ENCODE measurements at regions not wholly inside any gene's neighbourhood (a gene's known extent, or its start where the extent isn't known, plus 50 kb on each side); places are given as distances from the start of the nearest gene placed in this dataset.

DNA sequence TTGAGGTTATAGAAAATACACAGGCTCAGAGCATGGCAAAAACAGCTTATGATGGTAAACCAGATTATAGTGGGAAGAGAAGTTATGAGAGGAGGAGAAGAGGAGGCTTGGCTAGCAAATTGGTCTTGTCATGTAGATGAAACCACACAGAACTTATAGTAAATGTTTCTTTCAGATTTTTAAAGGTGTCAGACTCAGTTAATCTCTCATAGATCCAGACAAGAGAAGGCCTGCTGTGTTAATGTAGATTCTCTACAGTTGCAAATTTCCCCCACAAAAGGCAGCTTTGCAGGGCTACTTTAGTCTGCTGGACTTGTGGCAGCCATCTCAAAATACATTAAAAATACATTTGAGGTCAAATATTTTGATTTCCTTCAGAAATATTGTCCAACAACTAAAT, 1731.7 kb downstream of the ARAP2 start:
- H3K4me3 Mint-ChIP-seq = no peak overlapping the region
- ATAC-seq (no peak), DNase-seq (no peak)
- H3K27me3 Mint-ChIP-seq = no peaks in the 10 kb centered on the region
- peaks cover 5 to 13% of the 10 kb centered on the region in 2 donors for H3K9me3 Mint-ChIP-seq
- H3K4me1 Mint-ChIP-seq = no peaks in the 10 kb centered on the region
- no peak overlapping the region for H3K27ac Mint-ChIP-seq

DNA sequence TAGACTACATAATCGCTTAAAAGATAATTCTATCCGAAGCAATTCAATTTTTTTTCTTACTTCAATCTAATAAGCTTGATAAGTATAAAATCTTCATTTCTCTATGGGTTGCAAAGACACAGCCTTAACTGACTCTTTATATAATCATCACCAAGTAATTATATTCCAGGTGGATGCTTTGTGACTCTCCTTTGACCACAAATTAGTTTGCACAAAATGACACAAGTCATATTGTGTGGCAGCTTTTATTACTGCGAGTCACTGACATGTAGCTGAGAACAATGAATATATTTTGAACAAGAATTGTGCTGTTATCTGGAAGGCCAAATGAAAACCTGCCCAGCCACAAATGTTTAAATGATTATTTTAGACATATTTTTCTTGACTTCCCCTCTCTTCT, 1727.8 kb downstream of the ARAP2 start:
- H3K27me3 Mint-ChIP-seq = no peaks in the 10 kb centered on the region
- H3K4me3 Mint-ChIP-seq = no peak overlapping the region
- peaks cover 5 to 13% of the 10 kb centered on the region in 2 donors for H3K9me3 Mint-ChIP-seq
- DNase-seq = no peak
- ATAC-seq = no peak
- no peak overlapping the region for H3K27ac Mint-ChIP-seq
- no peaks in the 10 kb centered on the region for H3K4me1 Mint-ChIP-seq

DNA sequence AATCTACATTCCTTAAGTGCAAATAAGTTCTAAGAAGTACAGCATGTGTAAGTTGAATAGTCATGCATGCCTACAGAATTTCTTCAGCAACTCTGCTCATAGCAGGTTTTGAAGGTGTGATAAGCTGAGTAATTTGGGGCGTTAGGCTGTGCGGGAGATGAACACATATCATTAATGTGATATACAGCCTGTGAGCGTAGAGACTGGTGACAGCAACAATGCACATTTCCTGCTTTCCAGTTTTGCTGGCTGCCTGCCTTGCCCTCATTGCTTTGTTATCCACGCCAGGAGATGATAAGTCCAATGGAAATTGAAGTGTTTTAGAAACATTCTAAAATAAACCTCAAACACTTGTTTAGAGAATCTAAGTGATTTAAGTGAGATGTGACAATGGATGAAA, 1709.4 kb downstream of the ARAP2 start:
- ATAC-seq (no peak), DNase-seq (no peak)
- no peaks in the 10 kb centered on the region for H3K27me3 Mint-ChIP-seq
- H3K9me3 Mint-ChIP-seq = peaks cover 0 to 12% of the 10 kb centered on the region in 2 donors
- no peaks in the 10 kb centered on the region for H3K4me1 Mint-ChIP-seq
- no peak overlapping the region for H3K27ac Mint-ChIP-seq
- H3K4me3 Mint-ChIP-seq = no peak overlapping the region

DNA sequence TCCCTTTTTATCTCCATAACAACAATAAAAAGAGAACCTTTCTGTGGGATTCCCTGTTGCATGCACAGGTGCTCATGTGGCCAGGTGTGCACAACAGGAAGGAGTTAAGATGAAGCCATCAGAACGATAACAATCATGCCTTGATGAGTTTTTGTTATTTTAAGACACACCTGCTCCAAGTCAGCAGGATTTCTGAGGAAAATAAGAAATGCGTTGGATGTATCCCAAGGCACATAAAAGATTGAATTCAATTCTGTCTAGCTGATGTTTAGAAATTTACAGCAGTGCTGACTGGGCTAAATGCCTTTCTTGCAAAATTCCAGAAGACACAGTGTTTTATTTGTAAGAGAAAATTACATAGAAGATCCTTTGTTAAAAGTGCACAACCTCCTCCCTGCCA, 1678.2 kb downstream of the ARAP2 start:
- Mint-ChIP-seq H3K4me3 (no peak overlapping the region), H3K27me3 (no peaks in the 10 kb centered on the region), H3K27ac (no peak overlapping the region), H3K4me1 (no peaks in the 10 kb centered on the region), H3K9me3 (peaks cover 0 to 6% of the 10 kb centered on the region in 2 donors)
- DNase-seq (no peak), ATAC-seq (no peak)

DNA sequence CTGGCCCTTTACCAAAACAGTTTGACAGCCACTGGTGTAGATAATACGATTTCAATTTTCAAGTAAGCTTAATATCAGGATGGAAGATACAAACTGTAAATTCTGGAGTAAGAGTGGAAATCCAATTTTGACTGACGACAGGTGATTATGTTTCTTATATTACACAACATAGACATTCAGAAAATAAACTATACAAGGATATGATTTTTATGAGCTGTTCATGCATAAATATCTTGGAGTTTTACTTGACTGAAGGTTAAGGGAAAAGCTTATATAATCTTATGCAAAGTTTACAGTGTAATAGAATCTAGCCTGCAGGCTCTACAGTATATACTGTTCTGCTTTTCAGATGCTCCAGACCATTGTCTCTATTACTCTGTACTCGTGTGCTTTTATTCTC, 1672.3 kb downstream of the ARAP2 start:
- Mint-ChIP-seq H3K4me3 (no peak overlapping the region), H3K27me3 (no peaks in the 10 kb centered on the region), H3K9me3 (peaks cover 3 to 7% of the 10 kb centered on the region in 2 donors), H3K4me1 (no peaks in the 10 kb centered on the region), H3K27ac (no peak overlapping the region)
- ATAC-seq (no peak), DNase-seq (no peak)

DNA sequence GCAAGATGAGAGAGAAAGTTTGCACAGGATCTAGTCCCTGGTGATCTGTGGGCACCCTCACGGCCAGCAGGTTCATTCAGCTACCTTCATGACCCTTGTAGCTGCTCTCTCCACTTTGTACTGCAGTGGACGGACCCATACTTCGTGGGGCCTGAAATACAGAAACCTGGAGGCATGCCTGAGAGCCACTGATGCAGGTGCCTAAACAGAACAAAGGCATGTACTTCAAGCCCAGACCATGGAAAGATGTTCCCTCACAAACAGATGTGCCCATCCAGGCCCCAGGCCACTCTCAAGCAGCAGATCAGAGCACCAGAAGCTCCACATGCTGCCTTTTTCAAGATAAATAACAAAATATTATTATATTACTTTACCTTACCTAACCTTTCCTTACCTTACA, 1629.0 kb downstream of the ARAP2 start:
- no peaks in the 10 kb centered on the region for H3K4me1 Mint-ChIP-seq
- no peaks in the 10 kb centered on the region for H3K9me3 Mint-ChIP-seq
- no peaks in the 10 kb centered on the region for H3K27me3 Mint-ChIP-seq
- H3K4me3 Mint-ChIP-seq = no peak overlapping the region
- DNase-seq = no peak
- H3K27ac Mint-ChIP-seq = no peak overlapping the region
- ATAC-seq = no peak

DNA sequence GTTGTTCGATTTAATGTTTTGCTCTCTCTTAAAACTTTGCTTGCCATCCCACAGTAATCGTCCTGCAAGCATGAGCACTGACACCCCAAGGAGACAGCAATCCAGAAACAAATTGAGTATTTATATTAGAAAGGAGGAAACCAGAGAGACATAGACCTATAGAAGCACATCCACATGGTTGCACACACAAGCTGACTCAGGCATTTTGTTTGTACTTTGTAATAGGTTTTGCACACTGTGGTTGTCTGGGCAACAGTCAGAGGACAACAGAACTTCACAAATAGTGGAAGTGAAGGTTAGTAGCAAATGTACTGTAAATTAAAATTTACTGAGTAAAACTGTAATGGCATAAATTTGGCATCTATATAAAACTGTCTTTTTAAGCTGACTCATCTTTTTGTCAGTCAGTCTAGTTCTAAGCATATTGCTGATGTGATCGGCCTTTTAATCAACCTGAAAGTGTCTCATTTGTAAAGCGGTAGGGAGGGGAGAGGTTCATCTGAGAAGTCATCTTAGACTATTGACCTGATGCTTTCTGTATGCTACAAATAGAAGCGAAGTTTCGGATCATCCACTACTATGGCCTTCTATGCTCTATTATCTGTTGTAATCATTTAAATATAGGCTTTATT, 1624.7 kb downstream of the ARAP2 start:
- H3K4me3 Mint-ChIP-seq = no peak overlapping the region
- no peaks in the 10 kb centered on the region for H3K9me3 Mint-ChIP-seq
- no peak for DNase-seq
- H3K4me1 Mint-ChIP-seq = no peaks in the 10 kb centered on the region
- H3K27me3 Mint-ChIP-seq = no peaks in the 10 kb centered on the region
- H3K27ac Mint-ChIP-seq = no peak overlapping the region
- ATAC-seq = no peak

DNA sequence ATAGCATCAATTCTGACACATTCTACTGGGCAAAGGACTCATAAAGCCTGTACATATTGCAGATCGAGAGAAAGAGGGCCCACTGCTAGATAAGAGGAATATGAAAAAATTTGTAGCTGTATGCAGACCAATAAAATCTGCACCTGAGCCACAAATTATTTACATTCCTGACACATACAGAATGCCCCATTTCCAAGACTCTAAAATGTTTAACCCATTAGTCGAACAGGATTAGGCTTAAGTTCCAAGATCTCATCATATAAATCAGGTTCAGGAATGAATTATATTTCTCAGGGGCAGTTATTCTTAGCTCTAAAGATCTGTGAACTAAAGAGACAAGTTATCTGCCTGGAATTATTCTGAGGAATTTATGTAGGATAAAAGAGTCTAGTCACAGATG, 1615.8 kb downstream of the ARAP2 start:
- peaks cover 8 to 11% of the 10 kb centered on the region in 2 donors for H3K9me3 Mint-ChIP-seq
- H3K4me1 Mint-ChIP-seq = no peaks in the 10 kb centered on the region
- DNase-seq (no peak), ATAC-seq (no peak)
- H3K4me3 Mint-ChIP-seq = no peak overlapping the region
- H3K27ac Mint-ChIP-seq = no peak overlapping the region
- H3K27me3 Mint-ChIP-seq = no peaks in the 10 kb centered on the region

DNA sequence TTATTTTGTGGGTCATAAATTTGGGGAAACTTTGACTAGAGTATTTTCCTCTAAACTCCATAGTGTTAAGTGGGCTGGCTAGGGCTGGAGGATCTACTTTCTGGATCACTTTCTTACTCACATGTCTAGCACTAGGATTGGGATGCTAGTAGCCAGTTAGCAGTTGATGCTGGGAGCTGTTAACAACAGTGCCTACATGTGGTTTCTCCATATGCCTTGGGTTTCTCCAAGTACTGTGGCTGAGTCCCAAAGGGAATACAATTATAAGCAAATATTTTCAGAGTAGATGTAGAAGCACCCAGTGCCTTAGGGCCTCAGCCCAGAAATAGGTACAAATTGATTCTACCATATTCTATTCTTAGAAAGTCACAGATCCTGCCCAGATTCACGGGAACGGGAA, 1614.9 kb downstream of the ARAP2 start:
- no peaks in the 10 kb centered on the region for H3K27me3 Mint-ChIP-seq
- H3K27ac Mint-ChIP-seq = no peak overlapping the region
- ATAC-seq (no peak), DNase-seq (no peak)
- no peak overlapping the region for H3K4me3 Mint-ChIP-seq
- peaks cover 8 to 11% of the 10 kb centered on the region in 2 donors for H3K9me3 Mint-ChIP-seq
- no peaks in the 10 kb centered on the region for H3K4me1 Mint-ChIP-seq

DNA sequence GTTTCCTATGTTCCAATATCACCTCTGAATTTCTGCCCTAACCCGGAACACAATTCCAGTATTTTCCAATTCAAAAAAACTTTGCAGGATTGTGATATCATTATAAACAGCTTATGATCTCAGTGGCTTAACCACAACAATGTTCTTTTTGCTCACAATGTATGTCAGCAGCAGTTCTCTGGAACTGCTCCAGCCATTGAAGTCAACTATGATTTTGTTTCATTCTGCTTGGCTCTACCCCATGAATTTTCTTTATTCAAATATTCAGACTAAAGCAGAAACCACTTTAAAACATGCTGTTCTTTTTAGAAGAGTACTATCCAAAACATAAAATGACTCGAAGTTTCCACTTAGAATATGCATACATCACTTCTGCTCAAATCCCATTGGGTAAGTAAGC, 1611.1 kb downstream of the ARAP2 start:
- no peak overlapping the region for H3K4me3 Mint-ChIP-seq
- H3K4me1 Mint-ChIP-seq = no peaks in the 10 kb centered on the region
- H3K27me3 Mint-ChIP-seq = no peaks in the 10 kb centered on the region

DNA sequence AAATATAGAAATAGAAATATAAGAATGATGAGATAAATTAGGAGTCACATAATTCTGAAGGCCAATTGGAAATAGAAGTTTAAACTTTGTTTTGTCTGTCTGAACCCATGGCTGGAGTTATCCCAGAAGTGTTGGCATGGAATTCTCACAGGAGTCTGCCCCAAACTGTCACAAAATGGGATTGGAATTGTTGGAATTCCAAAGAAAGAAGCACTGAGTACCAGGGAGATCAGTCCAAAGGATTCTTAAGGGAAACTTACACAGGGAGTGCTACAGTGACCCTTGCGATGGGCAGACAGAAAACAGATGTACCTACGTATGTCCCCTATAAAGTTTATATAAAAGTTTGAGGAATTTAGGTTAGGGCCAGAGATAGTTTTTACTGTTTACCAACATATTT, 1607.7 kb downstream of the ARAP2 start:
- Mint-ChIP-seq H3K27me3 (no peaks in the 10 kb centered on the region), H3K4me1 (no peaks in the 10 kb centered on the region), H3K9me3 (peaks cover 6 to 12% of the 10 kb centered on the region in 2 donors), H3K4me3 (no peak overlapping the region), H3K27ac (no peak overlapping the region)
- DNase-seq (no peak), ATAC-seq (no peak)

More for the DNA sequence above, 1611.1 kb downstream of the ARAP2 start:
- ATAC-seq (no peak), DNase-seq (no peak)
- Mint-ChIP-seq H3K9me3 (peaks cover 8 to 11% of the 10 kb centered on the region in 2 donors), H3K27ac (no peak overlapping the region)

DNA sequence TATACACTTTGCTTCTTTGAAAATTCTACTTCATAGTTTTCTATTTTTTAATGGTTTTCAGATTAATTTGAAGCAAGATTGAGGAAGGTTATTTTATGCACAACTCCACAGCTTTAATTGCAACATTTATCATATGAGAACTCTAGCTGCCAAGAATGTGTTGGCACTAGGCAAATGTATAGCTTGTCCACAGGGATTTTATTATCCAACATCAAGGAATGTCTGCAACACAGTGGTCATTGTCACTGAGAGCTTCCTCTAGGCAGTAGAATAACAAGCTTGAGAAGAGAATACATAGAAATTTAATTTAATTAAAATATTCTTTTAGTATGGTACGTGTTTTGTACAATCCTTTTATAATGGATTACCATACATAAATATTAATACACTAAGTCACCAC, 1600.8 kb downstream of the ARAP2 start:
- H3K4me1 Mint-ChIP-seq = no peaks in the 10 kb centered on the region
- DNase-seq = no peak
- H3K27ac Mint-ChIP-seq = no peak overlapping the region
- H3K9me3 Mint-ChIP-seq = peaks cover 16 to 18% of the 10 kb centered on the region in 2 donors
- H3K27me3 Mint-ChIP-seq = no peaks in the 10 kb centered on the region
- no peak for ATAC-seq
- H3K4me3 Mint-ChIP-seq = no peak overlapping the region

DNA sequence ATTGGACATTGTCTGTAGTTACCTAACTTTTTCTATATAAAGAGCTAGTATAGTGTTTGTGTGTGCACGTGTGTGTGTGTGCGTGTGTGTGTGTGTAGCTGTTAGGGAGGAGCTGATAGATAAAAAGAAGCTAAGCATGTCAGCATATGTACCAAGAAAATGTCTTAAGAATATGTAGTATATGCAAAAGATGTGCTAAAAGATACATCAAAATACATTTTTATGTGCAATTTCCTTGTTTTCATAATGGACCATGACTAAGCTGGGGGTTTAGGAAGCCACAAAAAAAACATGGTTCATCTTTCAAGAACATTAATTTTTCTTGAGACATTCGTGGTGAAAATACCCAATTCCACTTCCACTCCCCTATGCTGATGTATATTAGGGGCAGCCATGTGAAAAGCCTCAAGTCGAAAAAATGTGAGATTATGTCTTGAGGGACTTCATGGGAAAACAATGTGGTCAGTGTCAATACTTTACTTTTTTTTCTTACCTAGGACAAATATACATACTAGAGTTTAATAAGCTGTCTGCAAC, 1599.7 kb downstream of the ARAP2 start:
- ATAC-seq (no peak), DNase-seq (no peak)
- no peaks in the 10 kb centered on the region for H3K4me1 Mint-ChIP-seq
- peaks cover 16 to 18% of the 10 kb centered on the region in 2 donors for H3K9me3 Mint-ChIP-seq
- no peak overlapping the region for H3K27ac Mint-ChIP-seq
- no peak overlapping the region for H3K4me3 Mint-ChIP-seq
- no peaks in the 10 kb centered on the region for H3K27me3 Mint-ChIP-seq

DNA sequence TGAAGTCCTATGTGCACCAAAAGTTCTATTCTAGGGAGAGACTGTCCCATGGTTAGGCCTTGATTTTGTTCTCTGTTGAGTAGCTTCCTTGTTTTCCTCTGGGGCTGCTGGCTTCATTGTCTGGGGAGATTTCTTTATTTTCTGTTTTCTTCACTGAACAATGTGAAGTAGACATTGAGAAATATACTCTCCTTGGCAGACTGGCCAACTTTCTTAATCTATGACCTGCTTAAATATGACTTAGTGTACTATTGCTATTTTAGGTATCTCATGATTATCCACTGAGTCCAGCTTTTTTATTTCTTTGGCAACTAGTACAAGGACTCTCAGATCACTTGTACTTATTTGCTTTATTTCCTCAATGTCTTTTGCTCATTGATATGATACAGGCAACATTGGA, 1594.6 kb downstream of the ARAP2 start:
- H3K9me3 Mint-ChIP-seq = peaks cover 0 to 5% of the 10 kb centered on the region in 2 donors
- no peak for ATAC-seq
- H3K4me3 Mint-ChIP-seq = no peak overlapping the region
- no peaks in the 10 kb centered on the region for H3K4me1 Mint-ChIP-seq
- no peak for DNase-seq
- H3K27ac Mint-ChIP-seq = no peak overlapping the region
- H3K27me3 Mint-ChIP-seq = no peaks in the 10 kb centered on the region

DNA sequence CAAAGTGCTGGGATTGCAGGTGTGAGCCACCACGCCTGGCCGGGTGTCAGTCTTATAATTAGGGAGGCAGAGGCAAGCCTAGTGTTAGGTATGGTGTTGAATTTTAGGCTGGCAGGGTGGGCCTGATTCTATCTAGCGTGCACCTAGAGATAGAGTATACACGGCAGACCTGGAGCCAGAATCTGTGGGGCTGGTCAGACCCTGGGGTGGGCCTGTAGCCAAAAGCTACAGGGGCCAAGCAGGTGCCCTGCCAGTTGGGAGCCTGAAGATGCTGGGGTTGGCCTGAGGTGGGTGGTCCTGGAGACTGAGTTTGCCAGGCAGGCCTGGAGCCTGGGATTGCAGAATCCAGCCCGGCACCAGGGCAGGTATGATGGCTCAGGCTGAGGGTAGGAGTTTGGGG, 1580.3 kb downstream of the ARAP2 start:
- Mint-ChIP-seq H3K27ac (no peak overlapping the region), H3K9me3 (peaks cover 0 to 6% of the 10 kb centered on the region in 2 donors), H3K4me3 (no peak overlapping the region), H3K4me1 (no peaks in the 10 kb centered on the region), H3K27me3 (no peaks in the 10 kb centered on the region)
- ATAC-seq (no peak), DNase-seq (no peak)

DNA sequence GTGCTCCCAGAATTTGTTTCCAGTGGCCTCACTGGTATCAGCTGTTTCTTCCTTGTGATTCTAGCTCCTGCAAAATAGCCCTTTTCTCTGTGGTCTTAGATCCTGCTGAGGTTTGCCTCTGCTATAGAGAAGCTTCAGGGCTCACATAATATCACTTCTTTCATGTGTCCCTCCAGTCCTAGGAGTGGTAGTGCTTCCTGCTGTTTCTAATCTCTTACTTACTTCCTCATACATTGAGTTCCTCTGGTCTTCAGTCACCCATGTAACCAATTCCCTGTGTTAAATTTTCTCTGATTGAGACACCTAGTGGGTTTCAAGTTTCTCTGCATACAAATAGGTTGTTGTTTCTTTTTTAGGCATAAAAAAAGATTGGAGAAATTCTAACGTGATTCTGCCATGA, 1567.9 kb downstream of the ARAP2 start:
- no peaks in the 10 kb centered on the region for H3K4me1 Mint-ChIP-seq
- DNase-seq = no peak
- H3K27me3 Mint-ChIP-seq = no peaks in the 10 kb centered on the region
- no peak for ATAC-seq
- H3K4me3 Mint-ChIP-seq = no peak overlapping the region
- peaks cover 4 to 9% of the 10 kb centered on the region in 2 donors for H3K9me3 Mint-ChIP-seq
- no peak overlapping the region for H3K27ac Mint-ChIP-seq

DNA sequence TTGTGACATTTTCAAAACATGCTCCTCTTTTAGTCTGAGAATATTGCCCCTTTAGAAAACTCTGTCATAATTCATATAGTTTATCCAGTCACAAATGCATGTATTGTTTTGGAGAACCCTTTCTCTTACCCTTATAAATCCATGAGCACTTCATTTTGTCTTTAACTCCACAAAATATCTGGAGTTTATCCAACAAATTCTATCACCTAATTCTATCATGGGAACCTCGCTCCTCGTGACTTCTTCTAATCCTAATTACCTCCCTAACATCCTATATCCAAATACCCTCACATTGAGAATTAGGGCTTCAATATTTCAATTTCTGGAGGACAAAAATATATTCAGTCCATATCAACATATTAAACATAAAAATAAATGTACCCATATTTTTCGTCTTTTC, 1565.9 kb downstream of the ARAP2 start:
- H3K9me3 Mint-ChIP-seq = peaks cover 6 to 10% of the 10 kb centered on the region in 2 donors
- H3K27ac Mint-ChIP-seq = no peak overlapping the region
- H3K27me3 Mint-ChIP-seq = no peaks in the 10 kb centered on the region
- ATAC-seq (no peak), DNase-seq (no peak)
- H3K4me3 Mint-ChIP-seq = no peak overlapping the region
- no peaks in the 10 kb centered on the region for H3K4me1 Mint-ChIP-seq

Measured in stimulated activated naive CD8-positive, alpha-beta T cell treated with anti-CD3 and anti-CD28 coated beads, Interleukin-15, amount 100 ng/mL, for 72 hours (primary cell).